Kidney capillary endothelial cell (primary cell): ENCODE measurements at regions not wholly inside any gene's neighbourhood (a gene's known extent, or its start where the extent isn't known, plus 50 kb on each side); places are given as distances from the start of the nearest gene placed in this dataset.
"Not testable (repeated sequence)": the region's sequence is repeated elsewhere in the genome, so short reads cannot be mapped to it uniquely, and the experiment has no call there.

Experiments used
- DNase-seq: peaks from one replicate; pipeline ENCODE4 v3.0.0-alpha.2; 2018; ENCODE audit warnings: low spot score

- peak; percentile 4 for DNase-seq
These were observed 172.8 kb upstream of the KITLG start for GRCh38 chr12:88753066-88753465.

- DNase-seq: no peak
These were observed 171.9 kb upstream of the KITLG start for GRCh38 chr12:88752183-88752582.

GRCh38 chr12:88750867-88751543 lies 170.7 kb upstream of the KITLG start:
- DNase-seq: no peak

GRCh38 chr12:88746386-88746785 lies 166.1 kb upstream of the KITLG start:
- DNase-seq: no peak

- no peak for DNase-seq
These were observed 163.8 kb upstream of the KITLG start for GRCh38 chr12:88743946-88744685.

- no peak for DNase-seq
These were observed 157.7 kb upstream of the KITLG start for GRCh38 chr12:88737838-88738472.

- DNase-seq: no peak
These were observed 155.8 kb upstream of the KITLG start for GRCh38 chr12:88736031-88736430.

GRCh38 chr12:88733008-88733407 lies 152.7 kb upstream of the KITLG start:
- DNase-seq: no peak

GRCh38 chr12:88729196-88729595 lies 148.9 kb upstream of the KITLG start:
- DNase-seq: no peak

- no peak for DNase-seq
These were observed 146.8 kb upstream of the KITLG start for GRCh38 chr12:88726806-88727720.

GRCh38 chr12:88725592-88726143 lies 145.4 kb upstream of the KITLG start:
- DNase-seq: no peak

- no peak for DNase-seq
These were observed 142.9 kb upstream of the KITLG start for GRCh38 chr12:88723219-88723618.

GRCh38 chr12:88720785-88721650 lies 140.7 kb upstream of the KITLG start:
- no peak for DNase-seq

- no peak for DNase-seq
These were observed 140.0 kb upstream of the KITLG start for GRCh38 chr12:88720231-88720630.

GRCh38 chr12:88717188-88717587 lies 136.9 kb upstream of the KITLG start:
- no peak for DNase-seq

- DNase-seq: no peak
These were observed 136.0 kb upstream of the KITLG start for GRCh38 chr12:88716240-88716639.

- no peak for DNase-seq
These were observed 135.4 kb upstream of the KITLG start for GRCh38 chr12:88715673-88716072.

- DNase-seq: not testable (repeated sequence)
These were observed 134.1 kb upstream of the KITLG start for GRCh38 chr12:88714263-88714882.

GRCh38 chr12:88707800-88708199 lies 127.5 kb upstream of the KITLG start:
- DNase-seq: no peak

- no peak for DNase-seq
These were observed 126.0 kb upstream of the KITLG start for GRCh38 chr12:88706286-88706685.
